Kidney epithelial cell (primary cell): ENCODE measurements at regions not wholly inside any gene's neighbourhood (a gene's known extent, or its start where the extent isn't known, plus 50 kb on each side); places are given as distances from the start of the nearest gene placed in this dataset.
"Not testable (repeated sequence)": the region's sequence is repeated elsewhere in the genome, so short reads cannot be mapped to it uniquely, and the experiment has no call there.

Experiments
- DNase-seq: peaks from one replicate; pipeline ENCODE4 v3.0.0-alpha.2; 2010; ENCODE audit warnings: low read depth
- H3K27me3 ChIP-seq: 2 replicates; pipeline ENCODE4 v1.6.0; 2011; ENCODE audit warnings: low read length; ENCODE audit not compliant: control insufficient read depth, insufficient read depth
- H3K36me3 ChIP-seq: 2 replicates; pipeline ENCODE4 v1.5.1; 2011; ENCODE audit warnings: low read length; ENCODE audit not compliant: control insufficient read depth, insufficient read depth
- H3K4me3 ChIP-seq: 2 replicates; pipeline ENCODE4 v1.5.1; 2011; ENCODE audit warnings: low read depth, mild to moderate bottlenecking, control low read depth, low read length
- CTCF ChIP-seq: IDR thresholded peaks from 2 replicates; pipeline ENCODE4 v1.5.1; 2011; ENCODE audit warnings: mild to moderate bottlenecking, moderate library complexity, low read length, control low read depth, inconsistent platforms; ENCODE audit not compliant: insufficient read depth, poor library complexity, severe bottlenecking

DNA sequence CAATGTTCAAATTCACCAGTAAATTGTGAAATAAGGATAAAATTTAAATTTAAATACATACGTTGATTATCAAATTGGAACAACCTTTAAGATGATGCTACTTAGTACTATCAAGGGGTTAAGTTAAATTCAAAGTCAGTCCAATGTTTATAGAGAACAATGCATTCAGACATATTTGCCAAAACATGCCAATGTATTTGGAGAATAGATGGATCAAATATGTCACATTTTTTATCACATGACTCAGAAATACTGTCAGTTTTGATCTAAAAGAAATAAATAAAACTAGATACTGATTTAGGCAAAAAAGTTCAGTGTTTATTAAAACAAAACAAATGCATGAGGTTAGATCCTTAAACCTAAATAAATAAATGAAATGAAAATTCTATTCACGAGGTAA, 281.2 kb downstream of the SLITRK5 start:
- H3K4me3 ChIP-seq, result no peak overlapping the region
- H3K36me3 ChIP-seq, result no peaks in the 10 kb centered on the region
- no peak for TF ChIP-seq CTCF
- H3K27me3 ChIP-seq, result no peaks in the 10 kb centered on the region
- DNase-seq, result no peak

- no peaks in the 10 kb centered on the region for H3K27me3 ChIP-seq
- no peak overlapping the region for H3K4me3 ChIP-seq
- TF ChIP-seq CTCF, result no peak
- DNase-seq, result no peak
- no peaks in the 10 kb centered on the region for H3K36me3 ChIP-seq
Observed at GRCh38 chr13:87953381-87953780, 282.2 kb downstream of the SLITRK5 start.

DNA sequence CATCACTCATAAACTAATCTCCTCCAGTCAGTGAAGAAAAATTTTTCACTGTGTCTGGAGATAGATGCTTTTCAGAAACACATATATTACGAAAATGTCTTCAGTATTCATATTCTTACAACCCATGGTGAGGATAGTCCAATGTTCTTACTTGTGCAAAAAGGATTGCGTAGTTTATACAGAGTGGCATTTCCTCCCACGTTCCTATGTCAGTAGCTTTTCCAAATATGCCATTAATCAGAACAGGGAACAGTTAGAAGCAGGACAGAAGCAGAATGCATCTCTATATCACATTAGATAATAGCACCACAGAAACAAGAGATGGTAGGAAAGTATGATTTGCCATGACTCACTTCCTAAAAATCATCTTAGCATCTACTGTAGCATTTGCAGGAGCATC, 282.9 kb downstream of the SLITRK5 start:
- Histone ChIP-seq H3K27me3 (no peaks in the 10 kb centered on the region), H3K36me3 (no peaks in the 10 kb centered on the region), H3K4me3 (no peak overlapping the region)
- DNase-seq, result no peak
- TF ChIP-seq CTCF, result no peak

GRCh38 chr13:87961546-87961945, 290.4 kb downstream of the SLITRK5 start:
- DNase-seq, result no peak
- no peak overlapping the region for H3K4me3 ChIP-seq
- no peaks in the 10 kb centered on the region for H3K36me3 ChIP-seq
- no peaks in the 10 kb centered on the region for H3K27me3 ChIP-seq
- TF ChIP-seq CTCF, result no peak

DNA sequence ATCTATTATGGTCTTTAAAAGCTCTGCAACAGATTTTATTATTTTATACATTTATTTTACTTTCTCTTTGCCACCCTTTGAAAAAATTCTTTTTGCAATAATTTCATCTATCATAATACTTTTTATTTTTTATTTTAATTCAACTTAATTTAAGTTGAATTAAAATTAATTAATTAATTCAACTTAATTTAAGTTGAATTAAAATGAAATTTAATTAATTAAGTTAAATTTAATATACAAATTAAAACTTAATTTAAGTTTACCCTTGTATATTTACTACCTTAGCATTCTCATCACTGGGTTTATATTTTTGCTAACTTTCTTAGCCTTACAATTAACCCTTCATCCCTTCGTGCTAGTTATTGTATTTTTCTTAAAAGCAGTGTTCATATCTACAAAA, 301.4 kb downstream of the SLITRK5 start:
- no peak for DNase-seq
- Histone ChIP-seq H3K4me3 (no peak overlapping the region), H3K36me3 (no peaks in the 10 kb centered on the region), H3K27me3 (no peaks in the 10 kb centered on the region)
- no peak for TF ChIP-seq CTCF

DNA sequence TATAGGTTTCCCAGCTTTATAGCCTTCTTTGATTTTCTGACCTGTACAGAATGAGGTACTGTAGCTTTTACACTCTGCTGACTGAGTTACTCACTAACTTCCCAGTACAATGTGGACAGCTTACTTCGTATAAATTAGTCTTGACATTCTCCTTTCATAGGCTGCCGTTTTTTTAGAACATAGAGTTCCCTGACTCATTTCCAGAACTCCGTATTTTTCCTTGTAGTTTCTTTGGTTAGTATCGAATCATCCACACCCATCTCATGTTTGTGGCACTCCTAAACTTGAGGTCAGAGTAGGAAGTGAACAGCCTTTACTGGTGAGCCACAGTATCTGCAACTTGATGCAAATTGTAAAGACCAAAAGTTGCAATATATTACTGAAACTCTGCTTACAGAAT, 303.9 kb downstream of the SLITRK5 start:
- H3K36me3 ChIP-seq, result no peaks in the 10 kb centered on the region
- no peak overlapping the region for H3K4me3 ChIP-seq
- peak; percentile 34 for DNase-seq
- TF ChIP-seq CTCF, result no peak
- H3K27me3 ChIP-seq, result no peaks in the 10 kb centered on the region

DNA sequence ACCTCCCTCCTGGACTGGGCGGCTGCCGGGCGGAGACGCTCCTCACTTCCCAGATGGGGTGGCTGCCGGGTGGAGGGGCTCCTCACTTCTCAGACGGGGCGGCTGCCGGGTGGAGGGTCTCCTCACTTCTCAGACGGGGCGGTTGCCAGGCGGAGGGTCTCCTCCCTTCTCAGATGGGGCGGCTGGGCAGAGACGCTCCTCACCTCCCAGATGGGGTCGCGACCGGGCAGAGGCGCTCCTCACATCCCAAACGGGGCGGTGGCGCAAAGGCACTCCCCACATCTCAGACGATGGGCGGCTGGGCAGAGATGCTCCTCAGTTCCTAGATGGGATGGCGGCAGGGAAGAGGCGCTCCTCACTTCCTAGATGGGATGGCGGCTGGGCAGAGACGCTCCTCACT, 305.5 kb downstream of the SLITRK5 start:
- not testable (repeated sequence) for H3K36me3 ChIP-seq, DNase-seq, H3K27me3 ChIP-seq, H3K4me3 ChIP-seq
